GM19324 (cell line): ENCODE measurements at regions not wholly inside any gene's neighbourhood (a gene's known extent, or its start where the extent isn't known, plus 50 kb on each side); places are given as distances from the start of the nearest gene placed in this dataset.
A peak's percentile ranks its signal among the peaks of the same experiment; 100 is the strongest.

ENCODE experiments used
- ATAC-seq: cut with Tn5 transposase; IDR thresholded peaks from one replicate; pipeline ENCODE4 v1.9.1; 2021; ENCODE audit warnings: mild to moderate bottlenecking, moderate library complexity; ENCODE audit not compliant: unreplicated experiment, low FRiP score

GRCh38 chr12:63041601-63042000 lies 106.7 kb upstream of the PPM1H start:
- no peak for ATAC-seq

GRCh38 chr12:63040526-63041220 lies 105.7 kb upstream of the PPM1H start:
- ATAC-seq: no peak

- ATAC-seq: no peak
Measured at GRCh38 chr12:63038713-63039100, 103.8 kb upstream of the PPM1H start.

DNA sequence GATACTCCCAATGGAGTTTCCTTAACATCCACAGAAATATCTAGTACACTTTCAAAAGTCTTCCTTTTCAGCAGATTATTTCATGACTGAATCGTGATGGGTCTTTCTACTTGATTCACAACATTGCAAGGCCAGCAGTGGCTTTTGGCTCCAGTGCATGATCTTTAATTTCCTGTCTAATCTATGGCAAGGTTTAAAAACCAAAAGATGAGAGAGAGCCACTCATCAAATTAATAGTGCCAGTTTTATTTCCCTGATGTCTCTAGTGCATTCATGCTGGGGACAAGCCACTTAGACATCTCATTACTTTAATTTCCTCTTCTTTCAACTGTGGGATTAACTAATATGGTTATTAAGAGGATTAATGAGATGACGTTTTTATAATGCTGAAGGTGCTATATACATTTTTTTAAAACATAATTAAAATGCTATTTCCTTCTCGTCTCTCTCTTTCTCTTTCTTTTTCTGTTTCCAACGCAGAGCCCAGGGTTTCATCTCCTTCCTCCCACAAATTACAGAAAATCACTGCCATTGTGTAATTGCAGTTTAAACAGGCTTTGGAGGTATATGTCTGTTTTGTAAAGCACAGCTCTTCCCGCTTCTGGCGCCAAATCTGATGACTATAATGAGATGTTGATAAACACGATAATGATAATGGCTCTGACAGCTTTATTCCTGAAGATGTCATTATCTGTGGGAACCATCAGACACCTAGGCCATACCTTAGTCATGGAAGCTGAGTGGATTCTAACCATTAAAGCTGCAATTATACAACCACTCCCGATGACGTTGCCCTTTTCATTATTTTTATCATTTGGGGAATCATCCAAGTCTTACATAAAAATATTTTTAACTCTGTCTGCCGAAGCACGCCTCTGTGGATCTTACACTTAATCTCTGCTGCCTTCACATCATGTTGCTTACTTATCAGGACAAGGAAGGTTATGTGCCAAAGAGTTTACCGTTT lies 103.1 kb upstream of the PPM1H start:
- no peak for ATAC-seq

GRCh38 chr12:63036974-63037335 lies 102.0 kb upstream of the PPM1H start:
- no peak for ATAC-seq

DNA sequence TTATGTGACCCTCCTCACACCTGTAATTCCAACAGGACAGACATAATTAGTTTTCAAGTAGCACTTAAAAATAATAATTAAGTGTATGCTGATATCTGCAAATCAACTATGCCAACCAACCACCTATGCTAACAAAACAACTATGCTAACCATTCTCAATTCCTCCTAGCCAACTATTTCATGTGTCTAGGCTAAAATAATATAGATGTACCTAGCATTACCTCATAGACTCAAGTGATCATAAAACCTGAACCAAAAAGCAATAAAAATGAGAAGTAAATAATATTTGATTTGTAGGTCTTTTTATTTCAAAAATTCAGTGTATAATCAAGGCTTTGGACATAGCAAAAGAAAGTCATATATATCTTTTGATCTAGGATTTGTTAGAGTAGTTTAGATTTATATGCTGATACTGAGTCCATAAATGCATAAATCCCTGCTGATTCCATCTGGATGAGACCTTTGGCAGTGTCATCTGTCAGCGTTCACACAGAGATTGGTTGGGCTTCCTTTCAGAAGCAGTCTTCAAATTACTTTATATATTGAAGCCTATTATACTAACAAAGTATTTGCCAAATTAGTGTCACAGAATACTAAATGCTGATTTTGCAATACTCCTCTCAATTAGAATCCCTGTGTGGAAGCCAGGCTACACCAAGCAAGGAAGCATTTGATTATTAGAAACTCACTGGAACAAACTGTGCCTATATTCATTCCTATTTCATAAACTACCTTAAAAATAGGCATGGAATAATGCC lies 101.4 kb upstream of the PPM1H start:
- no peak for ATAC-seq

DNA sequence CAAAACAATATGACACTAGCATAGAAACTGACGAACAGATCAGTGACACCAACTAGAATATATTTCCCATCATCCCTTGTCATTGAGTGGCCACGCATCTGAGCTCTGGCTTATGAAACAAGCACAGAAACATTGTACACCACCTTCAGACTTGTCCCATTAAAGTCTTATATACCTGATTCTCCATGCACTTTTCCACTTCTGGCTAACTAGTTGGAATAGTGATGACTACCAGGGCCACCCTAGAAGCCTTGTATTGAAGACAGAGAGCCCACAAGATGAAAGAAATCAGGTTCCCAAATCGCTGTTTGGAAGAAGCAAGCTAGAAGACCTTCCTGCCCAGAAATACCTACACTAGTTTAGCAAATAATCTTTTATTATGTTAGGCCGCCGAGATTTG lies 99.7 kb upstream of the PPM1H start:
- no peak for ATAC-seq

GRCh38 chr12:63029676-63030075 lies 94.7 kb upstream of the PPM1H start:
- no peak for ATAC-seq

- ATAC-seq: no peak
Measured at GRCh38 chr12:63028951-63029350, 94.0 kb upstream of the PPM1H start.

GRCh38 chr12:63025116-63025515 lies 90.2 kb upstream of the PPM1H start:
- ATAC-seq: no peak

DNA sequence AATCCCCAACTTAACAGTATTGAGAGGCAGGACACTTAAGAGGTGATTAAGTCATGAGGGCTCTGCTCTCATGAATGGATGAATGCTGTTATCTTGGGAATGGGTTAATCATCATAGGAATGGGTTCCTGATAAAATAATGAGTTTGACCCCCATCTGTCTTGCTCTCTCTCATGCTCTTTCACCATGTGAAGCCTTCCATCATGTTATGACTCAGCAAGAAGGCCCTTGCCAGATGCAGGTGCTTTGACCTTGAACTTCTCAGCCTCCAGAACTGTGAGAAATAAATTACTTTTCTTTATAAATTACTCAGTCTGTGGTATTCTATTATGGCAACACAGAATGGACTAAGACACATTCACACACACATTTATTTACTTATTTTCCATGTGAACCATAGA lies 89.0 kb upstream of the PPM1H start:
- no peak for ATAC-seq

DNA sequence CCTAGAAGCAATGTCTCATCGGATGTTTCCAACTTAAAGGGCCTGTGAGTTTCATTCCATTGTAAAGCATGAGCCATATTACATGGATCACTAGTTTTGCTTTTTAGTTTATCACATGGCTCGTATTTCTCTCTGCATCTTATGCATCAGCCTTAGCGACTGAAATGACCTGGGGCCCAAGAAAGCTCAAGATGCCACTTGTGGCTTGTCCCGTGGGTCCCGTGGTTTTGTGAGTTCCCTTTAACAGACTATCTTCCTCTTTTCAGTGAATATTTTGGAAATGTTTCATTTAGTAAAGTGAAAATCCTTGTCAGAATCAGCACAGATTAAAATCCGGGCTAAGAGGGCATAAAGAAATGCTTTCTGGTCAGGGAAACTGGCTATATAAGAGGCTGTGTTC lies 86.2 kb upstream of the PPM1H start:
- no peak for ATAC-seq

- peak; percentile 59 for ATAC-seq
Measured at GRCh38 chr12:63020269-63020668, 85.3 kb upstream of the PPM1H start.

- ATAC-seq: no peak
Measured at GRCh38 chr12:63018273-63018672, 83.3 kb upstream of the PPM1H start.

GRCh38 chr12:63013302-63013701 lies 78.4 kb upstream of the PPM1H start:
- ATAC-seq: no peak

DNA sequence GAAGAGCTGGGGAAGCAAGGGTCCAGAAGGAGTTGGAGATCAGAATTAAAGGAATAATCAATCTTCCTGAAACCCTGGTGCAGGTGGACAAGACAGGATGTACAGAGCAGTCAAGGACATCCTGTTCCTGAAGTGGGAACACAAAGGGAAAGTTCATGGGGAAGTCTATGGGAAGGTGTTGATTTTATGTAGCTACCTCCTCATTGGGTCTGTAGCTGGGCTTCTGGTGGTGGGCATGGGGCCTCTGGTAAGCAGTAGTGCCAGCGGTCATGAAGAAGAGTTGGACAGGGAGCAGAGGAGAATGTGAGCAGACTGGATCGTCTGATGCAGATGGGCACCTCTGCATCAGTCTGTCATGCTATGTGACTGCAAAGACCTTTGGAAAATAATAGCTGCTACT lies 75.7 kb upstream of the PPM1H start:
- ATAC-seq: no peak

- ATAC-seq: no peak
Measured at GRCh38 chr12:63008372-63008771, 73.4 kb upstream of the PPM1H start.

DNA sequence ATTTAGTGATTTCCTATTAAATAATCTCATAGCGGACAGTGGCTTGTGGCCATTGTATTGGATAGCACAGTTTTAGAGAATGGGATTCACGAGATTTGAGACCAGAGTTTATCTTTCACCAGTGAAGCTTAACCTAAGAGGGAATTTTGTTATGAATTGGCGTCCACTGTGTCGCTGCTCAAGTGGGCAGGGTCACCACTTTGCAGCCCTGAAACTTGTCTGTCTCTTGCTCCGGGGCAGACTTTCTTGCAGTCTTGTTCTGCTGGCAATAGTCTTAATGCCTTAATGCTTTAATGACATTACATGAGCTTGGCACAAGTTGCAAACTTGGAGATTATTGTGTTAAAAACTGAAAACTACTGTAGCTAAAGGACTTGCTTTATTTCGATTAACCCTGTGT lies 72.8 kb upstream of the PPM1H start:
- no peak for ATAC-seq

- ATAC-seq: no peak
Measured at GRCh38 chr12:63006536-63006935, 71.6 kb upstream of the PPM1H start.

DNA sequence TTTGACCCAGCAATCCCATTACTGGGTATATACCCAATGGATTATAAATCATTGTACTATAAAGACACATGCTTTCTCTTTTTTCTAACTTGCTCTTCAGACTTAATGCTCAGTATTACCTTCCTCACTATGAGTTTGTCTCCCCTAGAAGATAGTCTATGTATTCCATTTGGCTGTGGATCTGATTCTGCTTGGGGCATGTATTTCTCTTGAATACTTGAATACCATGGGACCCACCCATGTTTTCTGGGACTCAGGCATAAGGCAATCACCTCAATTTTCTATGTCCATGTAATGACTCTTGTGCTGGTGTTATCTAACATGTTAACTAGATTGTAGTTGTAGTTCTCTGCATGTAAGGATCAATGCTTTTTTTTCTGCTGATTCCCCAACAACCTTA lies 70.4 kb upstream of the PPM1H start:
- no peak for ATAC-seq

DNA sequence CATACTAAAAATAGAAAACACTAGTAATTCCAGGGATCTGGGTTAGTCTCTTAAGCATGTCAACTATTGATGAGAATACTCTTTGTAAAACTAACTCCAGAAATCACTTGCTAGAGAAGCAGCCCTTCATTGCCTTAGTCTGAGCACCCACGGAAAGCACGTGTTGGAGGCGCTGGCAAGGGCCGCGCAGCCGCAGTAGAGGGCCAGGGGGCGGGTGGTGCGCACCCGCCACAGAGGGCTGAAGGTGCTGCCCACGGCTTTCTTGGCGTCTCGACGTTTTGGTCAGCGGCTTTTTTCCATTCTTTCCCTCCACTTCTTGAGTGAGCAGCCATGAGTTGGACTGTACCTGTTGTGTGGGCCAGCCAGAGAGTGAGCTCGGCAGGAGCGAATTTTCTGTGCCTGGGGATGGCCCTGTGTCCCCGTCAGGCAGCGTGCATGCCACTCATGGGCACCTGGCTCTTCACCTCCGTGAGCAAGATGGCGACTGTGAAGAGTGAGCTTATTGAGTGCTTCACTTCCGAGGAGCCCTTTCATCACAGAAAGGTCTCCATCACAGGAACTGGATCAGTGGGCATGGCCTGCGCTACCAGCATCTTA lies 68.4 kb upstream of the PPM1H start:
- ATAC-seq: no peak
